ENCODE measurements at regions not wholly inside any gene's neighbourhood (a gene's known extent, or its start where the extent isn't known, plus 50 kb on each side); places are given as distances from the start of the nearest gene placed in this dataset.
"Not testable (repeated sequence)": the region's sequence is repeated elsewhere in the genome, so short reads cannot be mapped to it uniquely, and the experiment has no call there.

DNA sequence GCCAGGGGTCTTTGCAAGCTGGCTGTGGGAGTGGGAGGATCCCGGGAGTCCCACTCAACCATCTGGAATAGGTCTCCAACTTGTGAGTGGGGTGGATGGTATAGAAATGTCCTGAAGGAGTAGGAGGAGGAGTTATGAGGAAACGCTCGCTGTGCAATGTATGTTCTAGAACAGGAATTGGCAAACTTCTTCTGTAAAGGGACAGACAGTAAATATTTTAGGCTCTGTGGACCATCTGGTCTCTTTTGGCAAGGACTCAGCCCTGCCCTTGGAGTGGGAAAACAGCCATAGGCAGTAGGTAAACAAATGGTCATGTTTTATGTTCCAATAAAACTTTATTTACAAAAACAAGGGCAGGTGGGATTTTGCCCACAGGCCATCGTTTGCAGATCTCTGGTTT lies 149.2 kb downstream of the NPIPB5 start:
- DNase-seq: no peak

DNA sequence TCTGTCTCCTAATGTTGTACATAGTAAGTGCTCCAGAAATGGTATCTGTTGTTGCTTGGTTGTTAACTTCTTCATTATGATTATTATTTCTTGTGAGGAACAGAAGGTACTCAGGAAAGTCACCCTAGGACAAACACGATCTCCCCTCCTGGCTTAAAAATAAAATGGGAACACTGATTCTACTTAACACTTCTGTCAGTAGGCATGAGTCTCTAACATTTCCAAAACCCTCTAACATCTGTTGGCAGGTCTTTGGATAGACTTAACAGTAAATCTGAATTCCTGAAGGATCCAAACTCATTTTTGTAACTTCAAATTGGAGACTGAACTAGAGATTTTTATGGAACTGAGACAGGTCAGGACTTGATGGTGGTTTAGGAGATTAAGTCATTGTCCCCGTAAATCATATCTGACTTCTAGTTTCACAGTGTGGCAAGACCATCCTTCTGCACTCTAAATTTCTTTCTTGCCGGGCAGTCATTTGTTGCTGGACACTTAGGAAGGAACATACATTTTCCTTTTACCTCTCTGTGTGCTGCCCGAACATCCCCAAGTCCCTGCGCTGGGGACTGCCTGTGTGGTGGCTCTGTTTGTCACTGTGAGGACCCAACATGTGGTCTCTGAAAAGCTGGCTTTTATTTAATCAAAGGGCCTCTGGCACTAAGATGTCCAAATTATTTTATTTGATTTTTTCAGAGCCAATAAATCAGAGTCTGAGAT lies 149.9 kb downstream of the NPIPB5 start:
- DNase-seq: no peak

DNA sequence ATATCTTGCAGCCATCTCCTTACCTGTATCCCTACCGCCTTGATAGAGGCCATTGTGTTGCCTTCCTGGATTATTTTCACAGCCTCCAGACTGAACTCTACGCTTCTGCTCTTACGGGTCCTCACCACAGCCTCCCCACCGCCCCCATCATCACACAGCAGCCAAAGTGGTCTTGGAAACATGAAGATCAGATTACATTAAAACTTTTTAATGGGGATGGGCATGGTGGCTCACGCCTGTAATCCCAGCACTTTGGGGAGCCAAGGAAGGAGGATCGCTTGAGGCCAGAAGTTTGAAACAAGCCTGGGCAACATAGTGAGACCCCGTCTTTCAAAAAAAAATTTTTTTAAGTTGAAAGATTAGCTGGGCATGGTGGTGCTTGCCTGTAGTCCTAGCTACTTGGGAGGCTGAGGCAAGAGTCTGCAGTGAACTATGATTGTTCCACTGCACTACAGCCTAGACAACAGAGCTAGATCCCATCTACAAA lies 150.5 kb downstream of the NPIPB5 start:
- DNase-seq: no peak

DNA sequence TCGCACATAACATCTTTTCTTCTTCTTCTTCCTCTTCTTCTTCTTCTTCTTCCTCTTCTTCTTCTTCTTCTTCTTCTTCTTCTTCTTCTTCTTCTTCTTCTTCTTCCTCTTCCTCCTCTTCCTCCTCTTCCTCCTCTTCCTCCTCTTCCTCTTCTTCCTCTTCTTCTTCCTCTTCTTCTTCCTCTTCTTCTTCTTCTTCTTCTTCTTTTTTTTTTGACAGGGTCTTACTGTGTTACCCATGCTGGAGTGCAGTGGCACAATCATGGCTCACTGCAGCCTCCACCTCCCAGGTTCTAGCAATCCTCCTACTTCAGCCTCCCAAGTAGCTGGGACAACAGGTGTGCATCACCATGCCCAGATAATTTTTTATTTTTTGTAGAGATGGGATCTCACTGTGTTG lies 151.0 kb upstream of the HS3ST2 start:
- not testable (repeated sequence) for DNase-seq

DNA sequence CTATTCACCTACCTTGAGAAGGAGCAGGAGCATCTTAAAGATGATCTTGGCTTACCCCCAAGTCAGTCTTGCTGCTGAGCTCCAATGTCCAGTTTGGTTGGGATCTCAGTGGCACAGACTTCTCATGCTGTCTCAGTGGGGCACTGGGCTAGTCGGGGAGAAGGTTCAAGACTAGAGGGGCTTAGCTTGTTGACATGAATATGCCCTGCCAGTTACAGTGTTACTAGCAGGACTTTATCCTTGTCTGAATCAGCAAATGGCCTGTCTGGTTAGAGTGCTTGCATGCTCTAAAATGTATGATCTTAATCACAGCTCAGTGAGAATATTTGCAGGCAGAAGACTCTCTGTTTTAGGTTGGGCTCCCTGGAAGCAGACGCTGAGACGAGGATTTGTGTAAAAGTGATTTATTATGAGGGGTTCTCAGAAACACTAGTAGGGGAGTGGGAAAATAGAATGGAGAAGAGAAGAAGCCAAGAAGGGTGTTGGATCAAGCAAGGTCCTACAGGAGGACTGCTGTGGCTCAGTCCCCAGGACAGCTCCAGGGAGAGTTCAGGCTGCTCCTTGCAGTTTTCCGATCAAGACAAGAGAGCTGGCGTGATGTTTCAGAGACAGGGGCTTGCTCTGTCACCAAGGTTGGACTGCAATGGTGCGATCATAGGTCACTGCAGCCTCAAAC lies 150.4 kb upstream of the HS3ST2 start:
- DNase-seq: no peak

DNA sequence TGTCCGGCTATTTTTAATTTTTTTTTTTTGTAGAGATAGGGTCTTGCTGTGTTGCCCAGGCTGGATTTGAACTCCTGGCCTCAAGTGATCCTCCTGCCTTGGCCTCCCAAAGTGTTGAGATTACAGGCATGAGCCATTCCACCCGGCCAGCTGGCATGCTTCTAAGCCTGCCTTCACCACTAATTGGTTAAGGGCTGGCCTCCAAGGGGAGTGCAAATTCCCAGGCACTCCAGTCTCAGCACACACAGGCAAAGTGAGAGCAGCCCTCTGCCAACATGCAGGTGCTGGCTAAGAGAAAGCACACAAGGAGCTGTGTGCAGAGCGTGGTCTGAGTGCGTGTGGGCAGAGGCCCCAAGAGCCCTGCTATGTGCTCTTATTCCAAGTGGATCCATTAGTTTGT lies 149.8 kb upstream of the HS3ST2 start:
- no peak for DNase-seq

DNA sequence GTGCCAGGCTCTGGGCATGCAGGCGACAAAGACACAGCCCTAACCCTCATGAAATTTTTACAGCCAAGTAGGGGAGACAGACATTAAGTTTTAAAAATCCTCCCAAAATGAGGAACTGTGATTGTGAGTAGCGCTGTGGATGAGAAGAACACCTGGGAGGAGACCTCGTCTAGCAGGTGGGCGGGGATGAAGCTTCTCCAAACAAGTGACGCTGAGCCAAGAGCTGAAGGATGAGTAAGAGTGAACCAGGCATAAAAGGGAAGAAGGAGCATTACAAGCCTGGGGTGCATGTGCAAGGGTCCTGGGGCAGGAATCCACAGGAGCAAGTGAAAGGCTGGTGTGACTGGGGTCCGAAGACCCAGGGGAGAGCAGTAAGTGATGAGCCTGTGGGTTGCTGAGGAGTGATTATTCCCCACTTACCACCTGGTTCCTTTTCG lies 149.4 kb upstream of the HS3ST2 start:
- DNase-seq: no peak

DNA sequence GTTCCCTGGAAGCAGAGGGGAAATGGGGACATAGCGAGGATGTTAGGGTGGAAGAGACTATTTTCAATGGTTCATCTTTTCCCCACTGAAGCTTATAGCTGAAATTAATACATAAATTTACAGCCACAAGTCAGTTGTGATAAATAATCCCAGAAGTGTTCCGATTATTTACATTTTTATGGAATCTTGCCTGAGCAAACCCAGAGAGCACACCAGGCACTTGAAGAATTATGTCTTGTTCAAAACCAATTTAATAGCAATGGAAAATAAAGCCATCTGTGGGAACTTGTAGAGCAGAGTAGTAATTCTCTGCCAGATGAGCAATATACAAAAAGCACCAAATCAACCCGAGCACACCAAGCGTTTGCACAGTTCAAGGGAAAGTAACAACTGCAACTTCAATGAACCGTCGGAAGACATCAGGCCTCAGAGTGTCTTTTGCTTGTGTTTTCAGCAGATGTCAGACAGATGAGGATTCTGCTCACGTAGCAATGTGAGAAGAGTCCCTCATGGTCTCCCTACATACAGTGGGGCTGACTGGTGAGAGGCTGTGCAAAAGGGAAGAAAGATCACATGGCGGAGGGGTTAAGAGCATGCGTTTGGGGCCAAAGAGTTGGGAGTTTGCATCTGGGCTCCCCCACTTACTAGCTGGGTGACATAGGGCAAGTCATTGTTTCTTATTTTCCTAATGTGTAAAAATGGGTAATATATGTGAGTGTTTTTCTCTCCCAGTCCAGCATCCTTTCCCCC lies 148.7 kb upstream of the HS3ST2 start:
- no peak for DNase-seq

DNA sequence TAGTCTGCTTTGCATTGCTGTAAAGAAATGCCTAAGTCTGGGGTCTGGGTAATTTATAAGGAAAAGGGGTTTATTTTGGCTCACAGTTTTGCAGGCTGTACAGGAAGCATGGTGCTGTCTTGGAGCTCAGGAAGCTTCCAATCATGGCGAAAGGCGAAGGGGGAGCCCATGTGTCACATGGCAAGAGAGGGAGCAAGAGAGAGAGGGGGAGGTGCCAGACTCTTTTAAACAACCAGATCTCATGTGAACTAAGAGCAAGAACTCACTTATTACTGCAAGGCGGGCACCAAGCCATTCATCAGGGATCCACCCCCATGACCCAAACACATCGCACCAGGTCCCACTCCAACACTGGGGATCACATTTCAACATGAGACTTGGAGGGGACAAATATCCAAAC lies 148.2 kb upstream of the HS3ST2 start:
- DNase-seq: no peak

DNA sequence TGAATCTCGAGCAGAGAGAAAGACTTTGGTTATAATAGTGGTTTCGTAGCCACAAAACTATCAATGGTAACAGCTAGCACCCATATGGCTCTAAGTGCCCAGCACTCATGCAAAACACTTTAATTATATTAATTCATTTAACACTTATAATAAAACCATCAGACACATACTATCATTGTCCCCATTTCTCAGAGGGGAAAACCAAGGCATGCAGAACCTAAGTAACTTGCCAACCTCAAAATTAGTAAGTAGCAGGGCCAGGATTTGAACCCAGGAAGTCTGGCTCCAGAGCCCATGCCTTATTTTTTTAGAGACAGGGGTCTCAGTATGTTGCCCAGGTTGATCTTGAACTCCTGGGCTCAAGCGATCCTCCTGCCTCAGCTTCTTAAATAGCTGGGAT lies 145.6 kb upstream of the HS3ST2 start:
- DNase-seq: no peak

DNA sequence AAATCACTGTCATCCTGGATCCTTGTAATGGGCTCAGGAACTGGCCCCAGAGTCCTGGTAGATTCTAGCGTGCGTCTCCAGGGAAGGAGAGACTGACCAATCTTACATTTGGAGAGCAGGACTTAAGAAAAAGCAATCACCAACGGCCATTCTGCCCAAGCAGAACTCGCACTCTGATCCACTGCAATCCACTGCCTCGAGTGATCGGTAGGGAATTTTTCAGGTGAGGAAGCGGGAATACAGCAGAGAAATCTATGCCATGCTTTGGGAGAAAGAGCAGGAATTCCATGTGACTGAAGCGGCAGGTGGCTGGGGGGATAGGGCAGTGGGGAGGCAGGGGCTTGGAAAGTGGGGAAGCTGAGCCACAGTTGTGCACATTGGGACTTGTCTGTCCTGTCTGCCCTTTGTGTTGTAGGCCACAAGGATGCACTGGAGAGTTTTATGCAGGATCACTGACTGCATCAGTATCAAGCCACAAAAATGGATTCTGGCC lies 143.9 kb upstream of the HS3ST2 start:
- no peak for DNase-seq

DNA sequence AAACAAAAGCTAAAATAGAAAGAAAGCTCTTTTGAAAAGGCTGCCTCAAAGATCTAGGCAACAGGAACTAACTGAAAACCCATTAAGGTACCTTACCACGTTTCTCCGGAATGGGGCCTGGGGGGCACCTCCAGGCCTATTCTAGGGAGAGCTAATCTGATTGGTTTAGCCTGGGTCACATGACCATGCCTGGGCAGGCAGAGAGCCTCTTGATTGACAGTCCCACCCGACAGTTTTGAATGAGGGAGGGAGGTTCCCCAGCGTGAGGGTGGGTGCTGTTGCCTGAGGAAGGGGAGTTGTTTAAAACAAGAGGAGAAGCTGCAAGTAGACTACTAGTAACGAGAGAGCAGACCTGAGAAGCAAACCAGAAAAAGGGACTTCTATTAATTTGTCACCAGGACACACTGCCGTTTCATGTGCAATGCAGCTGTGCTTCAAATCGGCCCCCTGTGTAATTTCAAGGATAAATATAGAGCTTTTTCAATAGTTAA lies 143.4 kb upstream of the HS3ST2 start:
- DNase-seq: peak; percentile 19

DNA sequence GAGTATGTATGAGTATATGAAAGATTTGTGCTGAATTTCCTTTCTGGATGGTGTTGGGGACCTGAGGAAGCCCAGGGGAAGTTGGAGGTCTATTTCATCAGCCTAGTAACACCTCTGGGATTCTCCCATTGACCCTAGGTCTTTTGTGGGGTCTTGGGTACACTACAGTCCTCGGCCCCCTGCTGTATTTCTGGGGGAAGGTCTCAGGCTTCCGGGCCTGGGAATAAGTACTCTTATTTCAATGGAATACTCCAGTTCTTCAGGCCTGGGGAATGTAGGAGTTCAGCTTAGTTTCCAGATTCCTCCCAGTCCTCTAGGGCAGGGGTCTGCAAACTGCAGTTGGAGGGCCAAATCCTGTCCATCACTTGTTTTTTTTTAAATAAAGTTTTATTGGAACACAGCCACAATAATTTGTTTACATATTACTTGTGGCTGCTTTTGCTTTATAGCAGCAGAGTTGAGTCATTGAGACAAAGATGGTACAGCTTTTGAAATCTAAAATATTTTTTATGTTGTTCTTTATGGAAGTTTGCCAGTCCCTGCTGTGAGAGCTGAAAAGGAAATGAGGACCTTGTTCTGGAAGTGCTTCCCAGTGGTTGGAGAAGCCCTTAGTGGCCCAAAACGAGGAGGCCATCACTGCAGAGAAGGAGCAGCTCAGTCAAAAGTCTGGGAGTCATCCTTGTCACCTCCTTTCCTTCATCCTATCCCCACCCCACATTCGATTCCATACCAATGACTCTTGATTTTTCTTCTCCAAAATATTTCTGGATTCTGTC lies 142.5 kb upstream of the HS3ST2 start:
- DNase-seq: no peak

DNA sequence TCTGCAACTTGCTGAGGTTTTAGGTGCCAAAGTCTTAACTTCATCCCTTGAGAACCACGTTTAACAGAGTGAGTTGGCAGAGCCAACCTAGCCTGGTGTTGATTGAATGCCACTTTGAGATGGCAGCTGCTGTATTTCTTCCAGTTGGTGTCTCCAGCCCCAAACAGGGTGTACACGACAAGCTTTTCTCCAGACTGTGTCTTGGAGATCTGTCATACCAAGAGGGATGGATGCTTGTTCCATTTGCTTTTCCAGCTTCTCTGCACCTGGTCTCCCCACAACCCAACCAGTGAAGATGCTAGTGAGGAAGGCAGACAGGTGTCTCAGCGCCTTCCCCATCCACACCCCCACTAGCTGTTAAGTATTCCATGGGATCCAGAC lies 141.1 kb upstream of the HS3ST2 start:
- no peak for DNase-seq

DNA sequence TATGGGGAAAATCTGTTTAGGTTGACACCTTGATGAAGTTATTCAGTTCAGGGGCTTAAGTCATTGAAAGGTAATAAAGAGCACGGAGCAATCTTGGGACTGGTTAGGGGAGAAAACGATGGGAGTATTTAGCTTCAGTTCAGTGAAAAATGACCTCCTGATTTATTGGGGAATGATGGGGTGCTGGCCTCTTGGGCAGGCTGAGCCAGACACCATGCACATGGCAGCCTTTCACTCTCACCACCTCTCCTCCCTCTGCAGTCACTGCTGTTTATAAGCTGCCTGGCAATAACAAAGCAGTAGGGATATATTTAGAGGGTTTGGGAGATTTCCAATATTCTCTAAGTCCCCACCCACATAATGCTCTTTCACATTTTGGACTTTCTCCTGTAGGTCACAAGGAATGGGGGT lies 140.5 kb upstream of the HS3ST2 start:
- no peak for DNase-seq

DNA sequence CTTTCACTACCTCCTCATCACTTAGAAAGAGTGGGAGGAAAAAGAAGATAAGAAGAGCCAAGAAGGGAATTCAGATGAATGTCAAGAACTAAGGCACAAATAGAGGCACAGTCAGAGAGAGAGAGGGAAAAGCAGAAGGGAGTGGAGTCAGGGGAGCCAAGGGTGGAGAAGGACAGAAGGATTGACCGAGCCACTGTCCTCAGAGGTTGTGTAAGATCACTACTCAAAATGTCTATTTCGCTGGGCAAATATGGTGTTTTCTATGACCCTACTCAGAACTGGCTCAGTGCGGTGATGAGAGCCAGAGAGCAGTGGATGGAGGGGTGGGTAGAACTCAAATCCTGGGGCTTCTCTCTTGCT lies 139.2 kb upstream of the HS3ST2 start:
- no peak for DNase-seq

DNA sequence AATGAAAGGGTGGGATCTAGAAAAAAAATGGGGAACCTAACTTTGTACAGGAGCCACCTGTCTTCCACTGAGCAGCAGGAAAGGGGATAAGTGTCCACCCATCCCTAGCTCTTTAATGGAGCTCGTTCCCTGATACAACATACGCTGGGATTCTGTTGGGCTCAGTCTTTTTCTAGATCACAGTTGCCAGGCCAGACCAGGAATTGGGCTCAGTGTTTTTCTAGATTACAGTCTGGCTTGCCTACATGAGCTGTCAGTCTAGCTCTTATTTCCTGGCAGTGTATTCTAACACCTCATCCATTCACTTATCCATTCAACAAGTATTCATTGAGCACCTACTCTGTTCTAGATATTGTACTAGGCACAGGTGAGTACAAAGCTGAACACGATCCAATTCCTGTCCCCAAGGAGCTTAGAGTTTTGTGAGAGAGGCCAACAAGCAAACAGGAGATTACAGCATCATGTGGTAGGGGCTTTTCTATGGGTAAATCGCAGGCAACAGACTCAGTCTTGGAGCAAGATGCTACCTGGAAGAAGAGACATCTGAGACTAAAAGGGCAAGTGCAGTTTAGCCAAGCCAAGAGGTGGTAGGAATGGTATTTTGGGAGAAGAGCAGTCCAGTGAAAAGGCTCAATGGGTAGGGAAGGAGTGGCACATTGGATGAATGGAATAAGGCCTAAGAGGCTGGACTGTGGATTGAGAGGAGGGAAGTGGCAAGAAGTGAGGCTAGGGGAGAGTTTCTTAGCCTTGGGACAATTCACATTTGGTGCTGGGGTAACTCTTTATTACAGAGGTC lies 138.0 kb upstream of the HS3ST2 start:
- no peak for DNase-seq

DNA sequence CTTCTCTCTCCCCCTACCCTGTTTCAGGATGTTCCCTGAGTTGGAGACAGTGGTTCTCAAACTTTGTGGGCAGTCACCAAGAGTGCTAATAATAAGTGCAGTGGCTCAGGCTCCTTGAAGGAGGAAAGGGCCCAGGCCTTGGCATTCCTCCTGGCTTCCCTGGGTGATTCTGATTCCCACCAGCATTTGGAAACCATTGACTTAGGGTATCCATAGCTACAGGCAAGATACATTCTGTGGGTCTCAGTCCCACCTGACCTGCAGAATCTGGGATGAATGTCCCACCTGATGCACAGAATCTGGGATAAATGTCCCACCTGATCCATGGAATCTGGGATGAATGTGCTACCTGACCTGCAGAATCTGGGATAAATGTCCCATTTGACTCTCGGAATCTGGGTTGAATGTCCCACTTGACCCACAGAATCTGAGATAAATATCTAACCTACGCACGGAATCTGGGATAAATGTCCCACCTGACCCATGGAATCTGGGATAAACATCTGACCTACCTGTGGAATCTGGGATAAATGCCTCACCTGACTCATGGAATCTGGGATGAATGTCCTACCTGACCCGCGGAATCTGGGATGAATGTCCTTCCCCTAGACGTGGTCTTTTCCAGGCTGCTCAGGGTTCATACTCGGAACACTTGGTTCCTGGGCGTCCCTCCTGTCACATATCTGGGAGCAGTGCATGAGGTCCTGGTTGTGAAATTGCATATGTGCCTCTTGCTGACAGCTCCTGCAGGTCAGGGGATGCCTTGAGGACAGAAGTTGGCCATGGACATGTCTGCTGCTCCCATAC lies 136.7 kb upstream of the HS3ST2 start:
- DNase-seq: no peak

DNA sequence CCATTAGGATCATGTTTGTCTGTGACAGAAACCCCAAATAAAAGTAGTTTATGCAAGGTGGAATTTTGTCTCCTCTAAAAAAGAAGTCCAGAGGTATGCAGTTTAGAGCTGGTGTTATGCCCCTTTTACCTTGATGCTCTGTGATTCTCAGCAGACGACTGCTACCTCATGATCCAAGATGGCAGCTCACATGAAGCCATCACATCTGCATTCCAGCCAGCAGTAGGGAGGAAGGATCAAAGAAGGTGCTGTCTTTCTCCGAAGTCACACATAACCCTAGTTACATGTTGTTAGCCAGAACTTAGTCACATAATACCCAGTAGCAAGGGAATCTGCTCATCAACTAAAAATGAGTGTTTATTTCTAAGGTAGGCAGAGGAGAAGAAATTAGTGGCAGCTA lies 135.7 kb upstream of the HS3ST2 start:
- DNase-seq: no peak

DNA sequence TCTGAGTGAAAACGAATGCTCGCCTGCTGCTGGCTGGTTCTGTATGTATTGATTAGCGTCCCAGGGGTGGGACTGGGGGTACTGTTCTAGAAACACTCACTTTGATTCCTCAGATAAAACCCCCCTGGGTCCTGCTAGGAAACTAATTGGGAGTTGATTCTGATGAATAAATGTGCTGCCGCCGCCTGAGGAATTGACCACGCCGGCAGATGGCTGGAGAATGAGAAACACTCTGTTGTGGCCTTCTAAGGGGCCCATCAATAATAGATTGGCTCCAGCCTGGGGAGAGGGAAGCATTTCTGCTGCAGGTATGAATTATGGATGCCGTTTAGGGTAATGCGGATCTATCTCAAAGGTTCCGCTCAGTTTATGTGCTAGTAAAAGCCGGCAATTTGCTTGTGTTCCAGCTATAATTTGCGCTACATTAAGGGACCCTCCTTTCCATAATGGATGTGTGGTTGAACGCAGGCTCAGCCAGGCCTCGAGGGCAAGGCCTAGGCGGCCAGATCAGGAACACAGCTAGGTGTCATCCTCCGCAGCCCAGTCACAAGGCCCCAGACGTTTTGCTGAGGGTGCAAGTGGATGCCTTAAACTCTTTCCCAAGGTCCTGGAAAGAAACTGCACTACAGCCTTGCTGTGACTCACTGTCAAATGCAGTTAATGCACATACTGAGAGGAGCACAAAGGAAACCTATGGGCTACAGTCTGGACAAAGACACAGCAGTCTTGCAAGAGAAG lies 132.2 kb upstream of the HS3ST2 start:
- no peak for DNase-seq
